Neuron (in vitro differentiated cells): ENCODE measurements at regions not wholly inside any gene's neighbourhood (a gene's known extent, or its start where the extent isn't known, plus 50 kb on each side); places are given as distances from the start of the nearest gene placed in this dataset.
A peak's percentile ranks its signal among the peaks of the same experiment; 100 is the strongest.

Experiments used
- H2AFZ ChIP-seq: one replicate; pipeline ENCODE4 v1.6.1; 2013; ENCODE audit warnings: low read depth, mild to moderate bottlenecking, inconsistent platforms, low read length, moderate library complexity
- H3K27me3 ChIP-seq: one replicate; pipeline ENCODE4 v1.6.1; 2013; ENCODE audit warnings: low read length; ENCODE audit not compliant: insufficient read depth
- H3K36me3 ChIP-seq: one replicate; pipeline ENCODE4 v1.6.1; 2013; ENCODE audit warnings: low read length; ENCODE audit not compliant: insufficient read depth
- H3K4me1 ChIP-seq: one replicate; pipeline ENCODE4 v1.6.1; 2013; ENCODE audit warnings: low read length; ENCODE audit not compliant: insufficient read depth
- H3K4me3 ChIP-seq: 2 replicates; pipeline ENCODE4 v1.5.1; 2013; ENCODE audit warnings: mild to moderate bottlenecking, low read length, moderate library complexity
- H3K9me3 ChIP-seq: one replicate; pipeline ENCODE4 v1.6.1; 2013; ENCODE audit warnings: low read length

- H3K4me1 ChIP-seq, result no peaks in the 10 kb centered on the region
- no peak overlapping the region for H2AFZ ChIP-seq
- H3K36me3 ChIP-seq, result no peaks in the 10 kb centered on the region
- H3K27me3 ChIP-seq, result no peaks in the 10 kb centered on the region
- no peak overlapping the region for H3K4me3 ChIP-seq
- H3K9me3 ChIP-seq, result no peaks in the 10 kb centered on the region
Measured at GRCh38 chr2:106941372-106941993, 55.5 kb upstream of the ST6GAL2 start.

- Histone ChIP-seq H3K36me3 (no peaks in the 10 kb centered on the region), H3K9me3 (no peaks in the 10 kb centered on the region), H3K4me3 (no peak overlapping the region), H3K4me1 (no peaks in the 10 kb centered on the region), H3K27me3 (no peaks in the 10 kb centered on the region), H2AFZ (no peak overlapping the region)
Measured at GRCh38 chr2:106943468-106944200, 57.7 kb upstream of the ST6GAL2 start.

- H3K4me1 ChIP-seq, result no peaks in the 10 kb centered on the region
- no peaks in the 10 kb centered on the region for H3K36me3 ChIP-seq
- H3K27me3 ChIP-seq, result no peaks in the 10 kb centered on the region
- H3K9me3 ChIP-seq, result no peaks in the 10 kb centered on the region
- H3K4me3 ChIP-seq, result no peak overlapping the region
- H2AFZ ChIP-seq, result no peak overlapping the region
Measured at GRCh38 chr2:106944215-106944614, 58.2 kb upstream of the ST6GAL2 start.

GRCh38 chr2:106948540-106948939, 62.6 kb upstream of the ST6GAL2 start:
- Histone ChIP-seq H3K27me3 (no peaks in the 10 kb centered on the region), H3K4me3 (no peak overlapping the region), H2AFZ (no peak overlapping the region), H3K4me1 (no peaks in the 10 kb centered on the region), H3K36me3 (no peaks in the 10 kb centered on the region), H3K9me3 (no peaks in the 10 kb centered on the region)

GRCh38 chr2:106953236-106953635, 67.3 kb upstream of the ST6GAL2 start:
- Histone ChIP-seq H3K4me3 (no peak overlapping the region), H2AFZ (no peak overlapping the region), H3K4me1 (peaks cover 3% of the 10 kb centered on the region), H3K36me3 (no peaks in the 10 kb centered on the region), H3K27me3 (no peaks in the 10 kb centered on the region), H3K9me3 (no peaks in the 10 kb centered on the region)

- Histone ChIP-seq H3K36me3 (no peaks in the 10 kb centered on the region), H3K4me1 (peaks cover 3% of the 10 kb centered on the region), H3K27me3 (no peaks in the 10 kb centered on the region), H2AFZ (no peak overlapping the region), H3K9me3 (no peaks in the 10 kb centered on the region), H3K4me3 (no peak overlapping the region)
Measured at GRCh38 chr2:106953779-106954178, 67.8 kb upstream of the ST6GAL2 start.

- peaks cover 3% of the 10 kb centered on the region for H3K4me1 ChIP-seq
- H2AFZ ChIP-seq, result no peak overlapping the region
- H3K36me3 ChIP-seq, result no peaks in the 10 kb centered on the region
- H3K9me3 ChIP-seq, result no peaks in the 10 kb centered on the region
- no peak overlapping the region for H3K4me3 ChIP-seq
- H3K27me3 ChIP-seq, result no peaks in the 10 kb centered on the region
Measured at GRCh38 chr2:106954304-106954703, 68.3 kb upstream of the ST6GAL2 start.

- Histone ChIP-seq H3K4me1 (peaks cover 3% of the 10 kb centered on the region), H3K36me3 (no peaks in the 10 kb centered on the region), H3K27me3 (no peaks in the 10 kb centered on the region), H2AFZ (peak overlapping the region; percentile 50), H3K9me3 (no peaks in the 10 kb centered on the region), H3K4me3 (no peak overlapping the region)
Measured at GRCh38 chr2:106956416-106956815, 70.4 kb upstream of the ST6GAL2 start.

- H3K27me3 ChIP-seq, result no peaks in the 10 kb centered on the region
- no peak overlapping the region for H3K4me3 ChIP-seq
- H2AFZ ChIP-seq, result peak overlapping the region; percentile 50
- no peaks in the 10 kb centered on the region for H3K36me3 ChIP-seq
- peaks cover 3% of the 10 kb centered on the region for H3K4me1 ChIP-seq
- H3K9me3 ChIP-seq, result no peaks in the 10 kb centered on the region
Measured at GRCh38 chr2:106956879-106957278, 70.9 kb upstream of the ST6GAL2 start.

GRCh38 chr2:106959975-106960682, 74.2 kb upstream of the ST6GAL2 start:
- H2AFZ ChIP-seq, result no peak overlapping the region

GRCh38 chr2:106960683-106961161, 74.8 kb upstream of the ST6GAL2 start:
- no peak overlapping the region for H2AFZ ChIP-seq
- H3K4me3 ChIP-seq, result no peak overlapping the region
- no peaks in the 10 kb centered on the region for H3K9me3 ChIP-seq
- no peaks in the 10 kb centered on the region for H3K36me3 ChIP-seq
- no peaks in the 10 kb centered on the region for H3K27me3 ChIP-seq
- peaks cover 3% of the 10 kb centered on the region for H3K4me1 ChIP-seq

More at GRCh38 chr2:106959975-106960682, 74.2 kb upstream of the ST6GAL2 start:
- Histone ChIP-seq H3K9me3 (no peaks in the 10 kb centered on the region), H3K4me1 (peaks cover 3% of the 10 kb centered on the region), H3K36me3 (no peaks in the 10 kb centered on the region), H3K4me3 (no peak overlapping the region), H3K27me3 (no peaks in the 10 kb centered on the region)

GRCh38 chr2:106961328-106961727, 75.4 kb upstream of the ST6GAL2 start:
- Histone ChIP-seq H3K9me3 (no peaks in the 10 kb centered on the region), H3K4me1 (peaks cover 3% of the 10 kb centered on the region), H3K27me3 (no peaks in the 10 kb centered on the region), H2AFZ (no peak overlapping the region), H3K4me3 (no peak overlapping the region), H3K36me3 (no peaks in the 10 kb centered on the region)

- Histone ChIP-seq H3K4me1 (no peaks in the 10 kb centered on the region), H2AFZ (no peak overlapping the region), H3K36me3 (no peaks in the 10 kb centered on the region), H3K4me3 (no peak overlapping the region), H3K9me3 (no peaks in the 10 kb centered on the region), H3K27me3 (no peaks in the 10 kb centered on the region)
Measured at GRCh38 chr2:106963156-106963555, 77.2 kb upstream of the ST6GAL2 start.
